Neural cell (in vitro differentiated cells): ENCODE measurements at regions not wholly inside any gene's neighbourhood (a gene's known extent, or its start where the extent isn't known, plus 50 kb on each side); places are given as distances from the start of the nearest gene placed in this dataset.

Experiments used
- CTCF ChIP-seq: fragments of 450-650 bp; IDR thresholded peaks from 2 replicates; pipeline ENCODE4 v1.5.1; 2014; ENCODE audit warnings: antibody characterized with exemption, mild to moderate bottlenecking, moderate library complexity; ENCODE audit not compliant: poor library complexity, severe bottlenecking
- EP300 ChIP-seq: fragments of 450-650 bp; conservative IDR thresholded peaks from 2 replicates; pipeline ENCODE4 v1.6.1; 2014; ENCODE audit warnings: antibody characterized with exemption, mild to moderate bottlenecking, moderate library complexity; ENCODE audit not compliant: poor library complexity, severe bottlenecking
- EZH2 ChIP-seq: fragments of 200-600, 300-800 bp; shearing (Covaris generic), sonication (generic); IDR thresholded peaks from 2 replicates; pipeline ENCODE4 v1.6.1; 2014; ENCODE audit warnings: antibody characterized with exemption, low read length, borderline replicate concordance, mild to moderate bottlenecking; ENCODE audit not compliant: insufficient read depth, poor library complexity, severe bottlenecking
- MXI1 ChIP-seq: fragments of 450-650 bp; conservative IDR thresholded peaks from 2 replicates; pipeline ENCODE4 v1.6.1; 2014; ENCODE audit warnings: antibody characterized with exemption, mild to moderate bottlenecking; ENCODE audit not compliant: poor library complexity, severe bottlenecking
- POLR2AphosphoS5 ChIP-seq: IDR thresholded peaks from 2 replicates; pipeline ENCODE4 v1.6.1; 2012
- TAF1 ChIP-seq: IDR thresholded peaks from 2 replicates; pipeline ENCODE4 v1.6.1; 2012; ENCODE audit warnings: low read depth

DNA sequence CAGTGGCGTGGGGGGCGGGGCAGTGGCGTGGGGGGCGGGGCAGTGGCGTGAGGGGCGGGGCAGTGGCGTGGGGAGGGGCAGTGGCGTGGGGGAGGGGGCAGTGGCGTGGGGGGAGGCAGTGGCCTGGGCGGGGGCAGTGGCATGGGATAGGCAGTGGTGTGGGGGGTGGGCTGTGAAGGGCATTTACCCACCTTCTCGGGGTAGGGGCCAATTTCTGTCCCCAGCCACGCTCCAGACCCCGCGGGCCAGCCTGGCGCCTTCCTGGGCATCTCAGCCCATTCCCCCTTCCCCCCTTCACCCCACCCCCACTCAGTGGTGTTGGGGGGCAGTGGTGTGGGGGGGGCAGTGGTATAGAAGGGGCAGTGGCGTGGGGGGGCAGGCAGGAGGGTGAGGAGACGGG, 92.7 kb downstream of the LITAF start:
- TF ChIP-seq POLR2AphosphoS5 (no peak), EP300 (no peak), CTCF (no peak), EZH2 (no peak), MXI1 (no peak), TAF1 (no peak)
